WERI-Rb-1 (cell line): ENCODE measurements at regions not wholly inside any gene's neighbourhood (a gene's known extent, or its start where the extent isn't known, plus 50 kb on each side); places are given as distances from the start of the nearest gene placed in this dataset.

Source experiments
- DNase-seq: peaks from one replicate; pipeline ENCODE4 v3.0.0-alpha.2; 2020
- H3K27ac ChIP-seq: fragments of 250-450 bp; sonication (Bioruptor Pico); 2 replicates; pipeline ENCODE4 v1.5.1; 2020; ENCODE audit warnings: mild to moderate bottlenecking, moderate library complexity
- H3K27me3 ChIP-seq: fragments of 250-450 bp; sonication (Bioruptor Pico); 2 replicates; pipeline ENCODE4 v1.5.1; 2021; ENCODE audit warnings: mild to moderate bottlenecking, low read depth, moderate library complexity; ENCODE audit not compliant: insufficient read depth, severe bottlenecking
- H3K36me3 ChIP-seq: fragments of 250-450 bp; sonication (Bioruptor Pico); 2 replicates; pipeline ENCODE4 v1.5.1; 2020; ENCODE audit warnings: mild to moderate bottlenecking, moderate library complexity
- H3K4me3 ChIP-seq: 2 replicates; pipeline ENCODE4 v1.5.1; 2011; ENCODE audit warnings: low read depth, mild to moderate bottlenecking, control low read depth, low read length
- H3K9me3 ChIP-seq: fragments of 250-450 bp; sonication (Bioruptor Pico); 2 replicates; pipeline ENCODE4 v1.5.1; 2021; ENCODE audit warnings: mild to moderate bottlenecking, moderate library complexity; ENCODE audit not compliant: severe bottlenecking
- TF ChIP-seq, protein P1 (sequence below): IDR thresholded peaks from 2 replicates; pipeline ENCODE4 v1.5.1; 2011; ENCODE audit warnings: low read depth, mild to moderate bottlenecking, control low read depth, inconsistent platforms, low read length

DNA sequence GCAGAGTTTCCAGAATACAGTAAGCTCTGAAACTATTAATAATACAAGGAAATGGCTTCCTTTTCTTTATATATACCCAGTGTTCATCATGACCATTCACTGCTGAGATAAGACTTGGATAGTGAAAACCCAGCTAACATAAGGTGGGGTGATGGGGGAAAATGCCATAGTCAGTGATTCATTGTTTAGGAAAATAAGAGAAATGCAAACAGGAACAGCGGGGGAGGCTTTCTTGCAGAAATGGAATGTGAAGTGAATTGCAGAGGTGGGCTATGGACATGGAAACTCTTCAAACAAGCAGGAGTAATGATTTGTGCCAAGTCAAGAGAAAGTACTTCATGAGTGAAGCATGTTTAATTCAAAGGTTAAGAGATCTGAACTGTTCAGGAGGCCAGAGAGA, 519.4 kb downstream of the TDRD15 start:
- no peak overlapping the region for H3K4me3 ChIP-seq
- H3K27ac ChIP-seq: no peak overlapping the region
- H3K27me3 ChIP-seq: no peaks in the 10 kb centered on the region
- no peaks in the 10 kb centered on the region for H3K36me3 ChIP-seq
- no peak for DNase-seq
- H3K9me3 ChIP-seq: no peaks in the 10 kb centered on the region
- TF ChIP-seq, protein P1, sequence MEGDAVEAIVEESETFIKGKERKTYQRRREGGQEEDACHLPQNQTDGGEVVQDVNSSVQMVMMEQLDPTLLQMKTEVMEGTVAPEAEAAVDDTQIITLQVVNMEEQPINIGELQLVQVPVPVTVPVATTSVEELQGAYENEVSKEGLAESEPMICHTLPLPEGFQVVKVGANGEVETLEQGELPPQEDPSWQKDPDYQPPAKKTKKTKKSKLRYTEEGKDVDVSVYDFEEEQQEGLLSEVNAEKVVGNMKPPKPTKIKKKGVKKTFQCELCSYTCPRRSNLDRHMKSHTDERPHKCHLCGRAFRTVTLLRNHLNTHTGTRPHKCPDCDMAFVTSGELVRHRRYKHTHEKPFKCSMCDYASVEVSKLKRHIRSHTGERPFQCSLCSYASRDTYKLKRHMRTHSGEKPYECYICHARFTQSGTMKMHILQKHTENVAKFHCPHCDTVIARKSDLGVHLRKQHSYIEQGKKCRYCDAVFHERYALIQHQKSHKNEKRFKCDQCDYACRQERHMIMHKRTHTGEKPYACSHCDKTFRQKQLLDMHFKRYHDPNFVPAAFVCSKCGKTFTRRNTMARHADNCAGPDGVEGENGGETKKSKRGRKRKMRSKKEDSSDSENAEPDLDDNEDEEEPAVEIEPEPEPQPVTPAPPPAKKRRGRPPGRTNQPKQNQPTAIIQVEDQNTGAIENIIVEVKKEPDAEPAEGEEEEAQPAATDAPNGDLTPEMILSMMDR: no peak

DNA sequence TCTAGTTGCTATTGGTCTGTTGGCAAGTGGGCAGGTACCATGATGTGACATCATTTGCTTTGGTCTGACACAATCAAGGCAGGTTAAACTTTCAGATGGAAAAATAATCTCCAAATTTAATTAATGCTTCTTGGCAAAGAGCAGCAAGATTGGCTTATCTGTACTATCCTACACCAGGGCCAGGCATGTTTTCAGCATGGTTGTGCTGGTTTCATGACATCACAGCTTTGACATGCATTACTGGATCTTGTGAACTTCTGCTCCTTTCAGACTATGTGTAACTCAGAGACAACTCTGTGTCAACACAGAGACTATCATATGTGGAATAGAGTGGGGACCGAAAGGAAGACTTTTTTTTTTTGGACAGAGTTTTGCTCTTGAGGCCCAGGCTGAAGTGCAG, 520.5 kb downstream of the TDRD15 start:
- no peak for DNase-seq
- TF ChIP-seq, protein P1: no peak
- Histone ChIP-seq H3K27ac (no peak overlapping the region), H3K9me3 (no peaks in the 10 kb centered on the region), H3K36me3 (no peaks in the 10 kb centered on the region), H3K4me3 (no peak overlapping the region), H3K27me3 (no peaks in the 10 kb centered on the region)

DNA sequence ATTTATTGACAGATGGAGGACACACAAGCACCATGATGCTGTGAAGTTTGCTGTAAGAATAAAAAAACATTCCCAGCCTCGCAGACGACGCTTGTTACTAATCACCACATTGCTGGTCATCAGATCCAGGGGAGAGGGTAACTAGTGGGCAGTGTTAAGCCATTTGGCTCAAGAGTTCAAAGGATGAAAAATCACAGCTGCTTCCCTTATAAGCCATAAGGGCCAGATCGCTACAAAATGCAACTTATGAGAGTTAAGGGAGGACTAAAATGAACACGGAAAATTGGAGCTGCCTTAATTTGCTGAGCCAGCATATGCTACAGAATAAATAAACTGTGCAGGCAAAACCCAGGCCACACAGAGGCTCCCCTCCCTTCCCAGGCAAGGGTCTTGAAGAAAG, 522.6 kb downstream of the TDRD15 start:
- no peaks in the 10 kb centered on the region for H3K27me3 ChIP-seq
- H3K4me3 ChIP-seq: no peak overlapping the region
- H3K27ac ChIP-seq: no peak overlapping the region
- H3K9me3 ChIP-seq: no peaks in the 10 kb centered on the region
- TF ChIP-seq, protein P1: no peak
- no peaks in the 10 kb centered on the region for H3K36me3 ChIP-seq
- DNase-seq: no peak

DNA sequence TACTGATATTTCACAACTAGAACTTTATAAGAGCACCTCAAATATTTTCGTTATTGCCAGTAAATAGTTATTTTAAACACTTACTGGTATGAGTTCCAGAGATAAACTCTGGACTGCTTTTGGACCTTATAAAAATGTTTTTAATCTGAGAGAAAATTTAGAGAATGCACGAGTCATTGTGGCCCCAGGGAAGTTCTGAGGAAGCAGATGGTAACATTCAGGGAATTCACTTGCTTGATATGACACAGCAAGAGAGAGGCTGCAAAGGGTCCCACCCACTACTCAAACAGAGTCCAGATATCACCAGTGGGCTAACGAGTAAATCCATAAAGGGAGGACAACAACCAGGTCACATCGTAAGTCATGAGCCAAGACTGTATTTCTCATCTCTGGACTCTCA, 526.8 kb downstream of the TDRD15 start:
- H3K27ac ChIP-seq: no peak overlapping the region
- no peak overlapping the region for H3K4me3 ChIP-seq
- DNase-seq: no peak
- no peaks in the 10 kb centered on the region for H3K36me3 ChIP-seq
- no peaks in the 10 kb centered on the region for H3K27me3 ChIP-seq
- TF ChIP-seq, protein P1: no peak
- H3K9me3 ChIP-seq: no peaks in the 10 kb centered on the region

DNA sequence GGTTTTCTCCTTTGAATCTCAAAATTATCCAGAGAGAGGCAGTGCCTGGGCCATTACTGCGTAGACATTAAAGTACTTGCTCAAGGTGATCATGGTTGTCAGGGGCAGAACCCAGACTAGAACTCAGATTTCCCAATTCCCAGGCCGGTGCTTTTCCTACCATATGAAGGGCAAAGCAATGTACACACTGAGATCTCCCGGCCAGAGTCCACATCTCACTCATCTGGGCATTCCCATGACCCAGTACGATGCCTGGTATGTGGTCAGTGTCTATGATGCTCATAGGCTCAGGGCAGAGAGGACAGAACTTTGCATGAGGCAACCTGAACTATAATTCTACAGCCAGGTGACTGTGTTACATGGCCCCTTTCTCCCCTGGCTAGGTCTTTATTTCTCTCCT, 531.4 kb downstream of the TDRD15 start:
- Histone ChIP-seq H3K27ac (no peak overlapping the region), H3K4me3 (no peak overlapping the region), H3K27me3 (no peaks in the 10 kb centered on the region), H3K36me3 (no peaks in the 10 kb centered on the region), H3K9me3 (no peaks in the 10 kb centered on the region)
- no peak for DNase-seq
- TF ChIP-seq, protein P1: no peak

DNA sequence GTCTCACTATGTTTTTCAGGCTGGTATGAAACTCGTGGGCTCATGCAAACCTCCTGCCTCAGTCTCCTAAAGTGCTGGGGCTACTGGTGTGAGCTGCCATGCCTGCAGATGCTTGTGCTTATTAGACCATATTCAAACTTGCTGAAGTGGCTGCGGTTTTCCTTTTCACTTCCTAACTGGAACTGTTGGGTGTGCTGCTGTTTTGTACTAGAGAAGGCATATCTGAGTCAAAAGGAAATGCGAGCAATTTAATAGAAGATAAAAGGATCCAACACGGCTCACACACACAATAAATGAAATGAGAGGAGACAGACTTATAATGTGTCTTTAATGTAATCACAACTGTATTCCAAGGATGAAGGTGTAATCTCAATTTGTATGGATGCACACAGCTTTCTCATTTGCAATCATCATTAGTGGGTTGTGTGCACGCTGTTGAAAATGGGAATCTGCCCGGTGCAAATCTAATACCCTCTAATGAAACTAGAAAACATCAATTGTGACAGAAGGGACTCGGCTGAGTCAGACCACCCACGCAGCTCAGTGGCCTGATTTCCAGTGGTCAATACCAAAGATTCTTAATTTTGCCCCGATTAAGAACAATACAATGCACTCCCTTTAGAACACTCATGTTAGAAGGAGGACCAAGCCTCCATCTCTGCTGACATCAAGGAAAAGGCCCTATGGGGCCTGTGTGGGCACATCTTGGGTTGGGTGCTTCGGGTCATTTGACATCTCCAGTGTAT, 532.7 kb downstream of the TDRD15 start:
- H3K27ac ChIP-seq: no peak overlapping the region
- no peak overlapping the region for H3K4me3 ChIP-seq
- H3K9me3 ChIP-seq: no peaks in the 10 kb centered on the region
- no peaks in the 10 kb centered on the region for H3K36me3 ChIP-seq
- no peak for DNase-seq
- TF ChIP-seq, protein P1: no peak
- no peaks in the 10 kb centered on the region for H3K27me3 ChIP-seq
